DND-41 (cell line): ENCODE measurements at regions not wholly inside any gene's neighbourhood (a gene's known extent, or its start where the extent isn't known, plus 50 kb on each side); places are given as distances from the start of the nearest gene placed in this dataset.

Source experiments
- EZH2 ChIP-seq: IDR thresholded peaks from 3 replicates; pipeline ENCODE4 v1.6.1; 2012; ENCODE audit warnings: borderline replicate concordance, low read depth, mild to moderate bottlenecking, moderate library complexity, low read length, inconsistent platforms; ENCODE audit not compliant: severe bottlenecking
- TF ChIP-seq, protein P1 (sequence below): IDR thresholded peaks from 2 replicates; pipeline ENCODE4 v1.5.1; 2012; ENCODE audit warnings: borderline replicate concordance, low read length, moderate library complexity, mild to moderate bottlenecking; ENCODE audit not compliant: poor library complexity, severe bottlenecking; ENCODE audit errors: extremely low read depth

DNA sequence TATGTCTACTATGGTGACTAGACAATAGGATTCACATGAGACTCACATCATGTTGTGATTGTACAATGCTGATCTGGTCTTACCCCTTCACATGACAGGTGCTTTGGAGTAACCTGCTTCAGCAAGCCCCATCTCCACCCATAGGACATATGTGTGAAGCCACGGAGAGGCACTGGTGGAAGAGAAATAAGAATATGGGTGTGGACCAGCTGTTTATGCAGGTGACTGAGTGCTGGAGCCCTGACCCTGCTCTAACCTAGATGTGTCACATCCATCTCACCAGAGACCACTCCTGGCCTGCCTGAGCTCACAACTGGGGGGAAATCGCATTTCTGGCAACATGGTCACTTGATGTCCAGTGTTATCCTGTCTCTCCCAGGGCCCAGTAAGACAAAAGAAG is 119.7 kb downstream of the GGTLC2 start:
- TF ChIP-seq, protein P1, sequence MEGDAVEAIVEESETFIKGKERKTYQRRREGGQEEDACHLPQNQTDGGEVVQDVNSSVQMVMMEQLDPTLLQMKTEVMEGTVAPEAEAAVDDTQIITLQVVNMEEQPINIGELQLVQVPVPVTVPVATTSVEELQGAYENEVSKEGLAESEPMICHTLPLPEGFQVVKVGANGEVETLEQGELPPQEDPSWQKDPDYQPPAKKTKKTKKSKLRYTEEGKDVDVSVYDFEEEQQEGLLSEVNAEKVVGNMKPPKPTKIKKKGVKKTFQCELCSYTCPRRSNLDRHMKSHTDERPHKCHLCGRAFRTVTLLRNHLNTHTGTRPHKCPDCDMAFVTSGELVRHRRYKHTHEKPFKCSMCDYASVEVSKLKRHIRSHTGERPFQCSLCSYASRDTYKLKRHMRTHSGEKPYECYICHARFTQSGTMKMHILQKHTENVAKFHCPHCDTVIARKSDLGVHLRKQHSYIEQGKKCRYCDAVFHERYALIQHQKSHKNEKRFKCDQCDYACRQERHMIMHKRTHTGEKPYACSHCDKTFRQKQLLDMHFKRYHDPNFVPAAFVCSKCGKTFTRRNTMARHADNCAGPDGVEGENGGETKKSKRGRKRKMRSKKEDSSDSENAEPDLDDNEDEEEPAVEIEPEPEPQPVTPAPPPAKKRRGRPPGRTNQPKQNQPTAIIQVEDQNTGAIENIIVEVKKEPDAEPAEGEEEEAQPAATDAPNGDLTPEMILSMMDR, result no peak
- no peak for TF ChIP-seq EZH2
